22Rv1 (cell line): ENCODE measurements at regions not wholly inside any gene's neighbourhood (a gene's known extent, or its start where the extent isn't known, plus 50 kb on each side); places are given as distances from the start of the nearest gene placed in this dataset.

Source experiments
- CTCF ChIP-seq: fragments of 450-650 bp; IDR thresholded peaks from 2 replicates; pipeline ENCODE4 v1.5.1; 2017; ENCODE audit warnings: mild to moderate bottlenecking
- ZFX ChIP-seq: fragments of 450-650 bp; IDR thresholded peaks from 2 replicates; pipeline ENCODE4 v1.6.1; 2017; ENCODE audit warnings: antibody characterized with exemption, borderline replicate concordance

GRCh38 chr4:89519771-89520320 is 212.2 kb upstream of the GPRIN3 start:
- TF ChIP-seq CTCF (no peak), ZFX (no peak)
